CD4-positive, alpha-beta memory T cell (primary cell): ENCODE measurements at regions not wholly inside any gene's neighbourhood (a gene's known extent, or its start where the extent isn't known, plus 50 kb on each side); places are given as distances from the start of the nearest gene placed in this dataset.

Source experiments
- CTCF ChIA-PET: fragments of 350-600 bp; sonication (Branson Sonifier 250); formaldehyde crosslinking; loops from one replicate; lab custom pipeline; 2021; ENCODE audit warnings: inconsistent platforms; ENCODE audit not compliant: partially characterized antibody; lab: Charles Lee
- POLR2A ChIA-PET: fragments of 350-600 bp; sonication (Branson Sonifier 250); formaldehyde crosslinking; loops from one replicate; lab custom pipeline; 2021; ENCODE audit not compliant: partially characterized antibody; lab: Charles Lee
- DNase-seq, 5 donors: peaks; one replicate each; pipeline versions ENCODE4 v3.0.0 to v3.0.0-alpha.2; 2020 to 2022; ENCODE audit warnings: mixed read lengths in 1 of 5
- H3K27ac ChIP-seq: one replicate; pipeline ENCODE4 v1.7.0; 2013; ENCODE audit warnings: low read depth, low read length
- H3K27me3 ChIP-seq: 2 replicates; pipeline ENCODE4 v1.7.0; 2013; ENCODE audit warnings: mild to moderate bottlenecking, low read length, moderate library complexity; ENCODE audit not compliant: insufficient read depth
- H3K36me3 ChIP-seq: 2 replicates; pipeline ENCODE4 v1.7.0; 2013; ENCODE audit warnings: mild to moderate bottlenecking, low read length, moderate library complexity; ENCODE audit not compliant: insufficient read depth
- H3K4me1 ChIP-seq: 2 replicates; pipeline ENCODE4 v1.7.0; 2013; ENCODE audit warnings: mild to moderate bottlenecking, low read length, moderate library complexity; ENCODE audit not compliant: insufficient read depth
- H3K4me3 ChIP-seq, 2 donors: one replicate each; pipeline ENCODE4 v1.7.0; 2013; ENCODE audit warnings: low read length in 2 of 2, mild to moderate bottlenecking in 1 of 2
- H3K9me3 ChIP-seq, 2 donors: one replicate each; pipeline ENCODE4 v1.7.0; 2013; ENCODE audit warnings: low read length in 2 of 2, control low read depth in 1 of 2; ENCODE audit not compliant: control insufficient read depth in 1 of 2
- H3K27ac Mint-ChIP-seq, 7 donors: one replicate each; pipeline ENCODE4 v1.8.0; 2020 to 2021; ENCODE audit warnings: mixed read lengths in 7 of 7, mild to moderate bottlenecking in 6 of 7, inconsistent platforms in 3 of 7, moderate library complexity in 3 of 7
- H3K27me3 Mint-ChIP-seq, 2 donors: one replicate each; pipeline ENCODE4 v1.8.0; 2020 to 2021; ENCODE audit warnings: mixed read lengths in 2 of 2
- H3K36me3 Mint-ChIP-seq, 2 donors: one replicate each; pipeline ENCODE4 v1.8.0; 2020 to 2021; ENCODE audit warnings: mixed read lengths in 2 of 2, inconsistent platforms in 1 of 2, mild to moderate bottlenecking in 1 of 2
- H3K4me1 Mint-ChIP-seq, 4 donors: one replicate each; pipeline ENCODE4 v1.8.0; 2020 to 2021; ENCODE audit warnings: mixed read lengths in 4 of 4, mild to moderate bottlenecking in 1 of 4
- H3K4me3 Mint-ChIP-seq, 8 donors: one replicate each; pipeline ENCODE4 v1.8.0; 2020 to 2021; ENCODE audit warnings: mixed read lengths in 8 of 8, mild to moderate bottlenecking in 7 of 8, moderate library complexity in 6 of 8, inconsistent platforms in 3 of 8
- H3K9me3 Mint-ChIP-seq, 8 donors: one replicate each; pipeline ENCODE4 v1.8.0; 2020 to 2021; ENCODE audit warnings: mixed read lengths in 8 of 8, mild to moderate bottlenecking in 5 of 8, inconsistent platforms in 3 of 8, moderate library complexity in 1 of 8
- intact Hi-C: fragments of 100-400 bp; cut with micrococcal nuclease; formaldehyde crosslinking; loops from one replicate; pipeline ENCODE4 v1.15.1; 2023

- H3K9me3 ChIP-seq = no peaks in the 10 kb centered on the region
- CTCF ChIA-PET = interaction anchor here (0.7 to 1.3 kb wide), 2 partner anchors 11 to 16 kb away, joined by 3 to 5 read pairs; no protein-coding TSS in a partner anchor
- Mint-ChIP-seq H3K27ac (no peak overlapping the region), H3K27me3 (peaks cover 8 to 10% of the 10 kb centered on the region in 2 donors), H3K36me3 (no peaks in the 10 kb centered on the region), H3K9me3 (peaks cover 0 to 1% (median 0%) of the 10 kb centered on the region in 8 donors), H3K4me1 (no peaks in the 10 kb centered on the region), H3K4me3 (no peak overlapping the region)
- no peak overlapping the region for H3K4me3 ChIP-seq
- no peak for DNase-seq
- no peaks in the 10 kb centered on the region for H3K27me3 ChIP-seq
- intact Hi-C loops = no loop called here
- H3K36me3 ChIP-seq = no peaks in the 10 kb centered on the region
- POLR2A ChIA-PET = no interaction called here
- H3K27ac ChIP-seq = no peak overlapping the region
- no peaks in the 10 kb centered on the region for H3K4me1 ChIP-seq
These were observed 547.6 kb downstream of the BUD13 start for GRCh38 chr11:116225236-116225635.

GRCh38 chr11:116224889-116225200 is 547.9 kb downstream of the BUD13 start:
- Histone ChIP-seq H3K4me3 (no peak overlapping the region), H3K27me3 (no peaks in the 10 kb centered on the region), H3K9me3 (no peaks in the 10 kb centered on the region), H3K36me3 (no peaks in the 10 kb centered on the region), H3K27ac (no peak overlapping the region), H3K4me1 (no peaks in the 10 kb centered on the region)
- Mint-ChIP-seq H3K27me3 (peaks cover 8 to 10% of the 10 kb centered on the region in 2 donors), H3K4me3 (no peak overlapping the region), H3K4me1 (no peaks in the 10 kb centered on the region), H3K9me3 (peaks cover 0 to 1% (median 0%) of the 10 kb centered on the region in 8 donors), H3K36me3 (no peaks in the 10 kb centered on the region), H3K27ac (no peak overlapping the region)
- intact Hi-C loops = no loop called here
- POLR2A ChIA-PET = no interaction called here
- DNase-seq = no peak
- CTCF ChIA-PET = interaction anchor here (1.3 kb wide), 1 partner anchor 11 kb away, joined by 5 read pairs; no protein-coding TSS in a partner anchor

DNA sequence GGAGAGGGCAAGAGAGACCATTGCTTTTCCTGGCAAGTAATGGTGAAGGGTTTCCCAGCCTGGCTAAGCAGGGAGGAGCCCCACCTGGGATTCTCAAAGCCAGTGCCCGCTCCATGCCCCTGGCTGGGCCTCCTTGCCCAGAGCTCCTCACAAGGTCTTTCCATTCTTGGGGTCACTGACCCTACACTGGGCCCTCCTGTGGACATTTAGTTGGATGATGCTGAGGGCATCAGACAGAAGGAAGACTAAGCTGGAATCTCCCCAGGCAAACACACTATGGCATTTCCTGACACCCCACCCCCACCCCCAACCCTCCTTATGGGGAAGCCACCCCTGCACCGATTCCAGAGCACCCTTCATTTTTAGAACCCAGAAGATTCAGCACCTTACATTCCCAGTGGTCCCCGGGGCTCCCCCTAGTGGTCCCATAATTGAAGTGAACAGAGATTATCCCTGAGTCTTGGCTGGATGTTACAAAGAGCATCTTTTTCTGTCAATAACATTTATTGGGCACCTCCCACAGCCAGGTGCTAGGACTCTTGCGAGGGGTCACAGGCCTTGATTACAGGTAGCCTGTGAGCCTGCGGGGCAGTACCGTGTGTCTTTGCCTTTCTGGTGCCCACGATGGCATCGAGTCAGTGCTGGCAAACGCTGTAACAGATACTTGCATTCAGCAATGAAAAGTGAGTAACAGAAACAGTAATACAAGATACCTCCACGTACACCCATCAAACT is 548.5 kb downstream of the BUD13 start:
- Mint-ChIP-seq H3K36me3 (no peaks in the 10 kb centered on the region), H3K9me3 (peaks cover 0 to 1% (median 0%) of the 10 kb centered on the region in 8 donors), H3K4me3 (no peak overlapping the region), H3K4me1 (no peaks in the 10 kb centered on the region), H3K27ac (no peak overlapping the region), H3K27me3 (peaks cover 8 to 10% of the 10 kb centered on the region in 2 donors)
- Histone ChIP-seq H3K4me1 (no peaks in the 10 kb centered on the region), H3K36me3 (no peaks in the 10 kb centered on the region), H3K27ac (no peak overlapping the region), H3K9me3 (no peaks in the 10 kb centered on the region), H3K4me3 (no peak overlapping the region), H3K27me3 (no peaks in the 10 kb centered on the region)
- ChIA-PET POLR2A (no interaction called here), CTCF (interaction anchor here (0.8 to 1.3 kb wide), 3 partner anchors 8 to 23 kb away, joined by 3 to 5 read pairs (median 4); no protein-coding TSS in a partner anchor)
- intact Hi-C loops = no loop called here
- DNase-seq = peak in 3 of 5 donors; percentile 4 to 16 (median 6)

GRCh38 chr11:116221351-116221750 is 551.4 kb downstream of the BUD13 start:
- H3K9me3 ChIP-seq = no peaks in the 10 kb centered on the region
- no peaks in the 10 kb centered on the region for H3K36me3 ChIP-seq
- Mint-ChIP-seq H3K4me3 (no peak overlapping the region), H3K27me3 (peaks cover 3 to 4% of the 10 kb centered on the region in 2 donors), H3K27ac (no peak overlapping the region), H3K4me1 (no peaks in the 10 kb centered on the region), H3K36me3 (no peaks in the 10 kb centered on the region), H3K9me3 (no peaks in the 10 kb centered on the region)
- H3K4me3 ChIP-seq = no peak overlapping the region
- no peaks in the 10 kb centered on the region for H3K4me1 ChIP-seq
- ChIA-PET CTCF (no interaction called here), POLR2A (no interaction called here)
- no peak overlapping the region for H3K27ac ChIP-seq
- DNase-seq = no peak
- H3K27me3 ChIP-seq = no peaks in the 10 kb centered on the region
- intact Hi-C loops = no loop called here

DNA sequence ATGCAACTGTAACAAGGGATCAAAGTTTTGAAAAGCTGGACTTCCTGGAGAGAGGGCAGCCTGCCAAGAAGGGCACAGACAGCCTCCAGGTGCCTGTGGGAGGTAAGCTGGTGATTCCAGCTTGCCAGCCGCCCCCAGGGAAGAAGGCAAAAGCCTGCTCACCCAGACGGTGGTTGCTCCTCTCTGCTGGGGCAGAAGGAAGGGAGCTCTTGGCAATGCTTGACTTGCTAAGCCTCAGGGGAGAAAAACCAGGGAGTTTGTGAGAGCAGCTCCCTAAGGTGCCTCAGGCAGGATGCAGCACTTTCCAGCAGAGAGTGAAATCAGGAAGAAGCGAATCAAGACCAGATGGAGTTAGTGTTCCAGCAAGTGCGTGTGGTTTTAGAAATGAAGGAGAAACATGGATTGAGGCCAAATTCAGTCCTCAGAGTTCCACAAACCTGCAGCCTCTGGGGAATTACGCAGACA is 553.6 kb downstream of the BUD13 start:
- Mint-ChIP-seq H3K36me3 (no peaks in the 10 kb centered on the region), H3K4me1 (no peaks in the 10 kb centered on the region), H3K27ac (no peak overlapping the region), H3K27me3 (peaks cover 1 to 3% of the 10 kb centered on the region in 2 donors), H3K4me3 (no peak overlapping the region), H3K9me3 (no peaks in the 10 kb centered on the region)
- Histone ChIP-seq H3K9me3 (no peaks in the 10 kb centered on the region), H3K4me3 (no peak overlapping the region), H3K4me1 (no peaks in the 10 kb centered on the region), H3K27ac (no peak overlapping the region), H3K36me3 (no peaks in the 10 kb centered on the region), H3K27me3 (no peaks in the 10 kb centered on the region)
- intact Hi-C loops = no loop called here
- ChIA-PET CTCF (no interaction called here), POLR2A (no interaction called here)
- no peak for DNase-seq

DNA sequence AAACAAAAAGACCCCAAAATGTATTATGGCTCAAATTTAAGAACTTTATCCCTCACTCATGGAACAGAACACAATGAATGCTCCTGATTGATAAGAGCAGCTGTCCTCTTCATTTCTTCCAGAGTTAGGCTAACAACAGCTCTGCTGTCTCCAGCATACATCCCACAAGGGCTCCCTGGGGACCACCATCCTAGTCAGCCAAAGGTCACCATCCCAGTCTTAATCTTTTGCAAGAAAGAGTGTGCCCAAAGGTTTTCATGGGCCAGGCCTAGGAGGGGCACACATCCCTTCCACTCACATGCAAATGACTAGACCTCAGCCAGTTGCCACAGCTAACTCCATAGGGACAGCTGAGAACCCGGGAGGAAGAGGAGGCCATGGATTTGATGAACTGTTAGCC is 555.3 kb downstream of the BUD13 start:
- H3K9me3 Mint-ChIP-seq = no peaks in the 10 kb centered on the region
- H3K27me3 Mint-ChIP-seq = peaks cover 1 to 3% of the 10 kb centered on the region in 2 donors
- no peak overlapping the region for H3K4me3 ChIP-seq
- no peak overlapping the region for H3K4me3 Mint-ChIP-seq
- no peak overlapping the region for H3K27ac Mint-ChIP-seq
- H3K4me1 Mint-ChIP-seq = no peaks in the 10 kb centered on the region
- POLR2A ChIA-PET = no interaction called here
- H3K36me3 ChIP-seq = no peaks in the 10 kb centered on the region
- no peaks in the 10 kb centered on the region for H3K36me3 Mint-ChIP-seq
- H3K4me1 ChIP-seq = no peaks in the 10 kb centered on the region
- no peaks in the 10 kb centered on the region for H3K9me3 ChIP-seq
- CTCF ChIA-PET = interaction anchor here (1.0 kb wide), 1 partner anchor 474 kb away, joined by 3 read pairs; no protein-coding TSS in a partner anchor
- DNase-seq = no peak
- intact Hi-C loops = no loop called here
- H3K27me3 ChIP-seq = no peaks in the 10 kb centered on the region
- no peak overlapping the region for H3K27ac ChIP-seq

GRCh38 chr11:116217006-116217405 is 555.8 kb downstream of the BUD13 start:
- ChIA-PET POLR2A (no interaction called here), CTCF (interaction anchor here (1.0 kb wide), 1 partner anchor 474 kb away, joined by 3 read pairs; no protein-coding TSS in a partner anchor)
- Mint-ChIP-seq H3K4me1 (no peaks in the 10 kb centered on the region), H3K4me3 (no peak overlapping the region), H3K27ac (no peak overlapping the region), H3K36me3 (no peaks in the 10 kb centered on the region), H3K27me3 (peaks cover 1 to 3% of the 10 kb centered on the region in 2 donors), H3K9me3 (no peaks in the 10 kb centered on the region)
- Histone ChIP-seq H3K27ac (no peak overlapping the region), H3K36me3 (no peaks in the 10 kb centered on the region), H3K4me1 (no peaks in the 10 kb centered on the region), H3K27me3 (no peaks in the 10 kb centered on the region), H3K4me3 (no peak overlapping the region), H3K9me3 (no peaks in the 10 kb centered on the region)
- DNase-seq = no peak
- intact Hi-C loops = no loop called here
